SKM-1 treated with dmso at 0.1 percent for 144 hours (cell line): ENCODE measurements at regions not wholly inside any gene's neighbourhood (a gene's known extent, or its start where the extent isn't known, plus 50 kb on each side); places are given as distances from the start of the nearest gene placed in this dataset.

Source experiments
- DNase-seq: peaks from one replicate; lab custom pipeline; 2025; ENCODE audit not compliant: unreplicated experiment; lab: John Stamatoyannopoulos, UW

DNA sequence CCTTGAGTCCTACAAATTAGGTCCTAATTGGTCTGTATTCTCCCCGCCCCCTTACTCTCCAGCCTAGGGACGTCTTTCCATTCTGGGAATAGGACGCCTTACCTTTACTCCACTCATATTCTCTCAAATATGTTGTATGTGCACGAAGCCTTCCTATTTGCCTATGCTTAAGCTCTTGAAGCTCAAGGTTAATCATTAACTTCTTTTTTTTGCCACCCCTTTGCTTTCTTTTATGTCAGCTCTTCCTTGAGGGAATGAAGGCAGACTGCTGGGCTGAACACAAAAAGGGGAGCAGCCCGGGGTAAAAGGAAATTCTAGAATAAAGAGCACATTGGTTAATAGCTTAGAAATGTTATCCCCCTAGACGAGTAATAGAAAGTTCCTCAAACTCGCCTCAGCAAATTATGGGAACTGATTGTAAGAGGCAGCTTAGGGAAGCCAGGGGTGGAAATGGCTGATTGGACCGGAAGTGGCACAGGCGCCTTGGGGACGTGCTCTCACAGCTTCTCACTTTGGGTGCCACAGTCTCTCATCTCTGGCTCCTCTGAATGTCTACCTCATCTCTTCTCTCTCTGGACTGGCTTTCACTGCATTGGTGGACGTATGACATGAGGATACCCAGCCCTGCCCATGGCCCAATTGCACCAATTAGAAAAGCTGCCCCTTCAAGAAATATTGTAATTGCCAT lies 122.3 kb upstream of the IL12B start:
- peak; percentile 20 for DNase-seq

DNA sequence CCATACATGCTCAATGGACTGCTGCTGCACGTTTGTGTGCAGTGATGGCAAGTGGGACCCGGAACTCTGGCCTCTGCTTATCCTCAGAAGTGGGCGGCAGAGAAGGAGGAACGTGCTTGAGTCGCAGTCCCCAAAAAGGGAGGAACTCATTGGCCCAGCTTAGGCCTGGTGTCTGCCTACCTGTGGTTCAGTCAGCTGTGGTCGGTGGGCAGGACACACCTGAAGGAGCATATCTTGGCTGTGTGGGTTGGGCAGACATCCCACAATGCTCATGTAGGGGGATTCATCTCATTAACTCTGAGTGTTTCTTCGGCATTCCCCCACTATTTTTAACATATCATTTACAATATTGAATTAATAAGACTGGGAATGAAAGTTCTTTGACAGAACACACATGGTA lies 122.9 kb upstream of the IL12B start:
- DNase-seq, result no peak

DNA sequence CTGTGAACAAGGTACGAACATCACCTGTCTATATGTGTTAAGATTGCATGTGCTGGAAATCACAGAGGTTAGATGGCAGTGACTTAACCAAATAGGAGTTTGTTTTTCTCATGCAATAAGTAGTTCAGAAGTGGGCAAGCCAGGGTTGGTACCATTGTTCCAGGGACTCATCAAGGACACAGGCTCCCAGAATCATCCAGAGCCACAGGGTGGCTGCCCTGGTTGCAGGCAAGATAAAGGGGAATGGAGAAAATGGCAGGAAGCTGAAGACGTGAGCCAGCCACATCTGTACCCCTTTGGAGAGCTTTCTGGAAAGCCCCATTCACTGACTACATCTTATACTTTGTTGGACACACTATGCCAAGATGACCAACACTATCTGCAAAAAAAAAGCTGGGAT lies 126.0 kb upstream of the IL12B start:
- no peak for DNase-seq

DNA sequence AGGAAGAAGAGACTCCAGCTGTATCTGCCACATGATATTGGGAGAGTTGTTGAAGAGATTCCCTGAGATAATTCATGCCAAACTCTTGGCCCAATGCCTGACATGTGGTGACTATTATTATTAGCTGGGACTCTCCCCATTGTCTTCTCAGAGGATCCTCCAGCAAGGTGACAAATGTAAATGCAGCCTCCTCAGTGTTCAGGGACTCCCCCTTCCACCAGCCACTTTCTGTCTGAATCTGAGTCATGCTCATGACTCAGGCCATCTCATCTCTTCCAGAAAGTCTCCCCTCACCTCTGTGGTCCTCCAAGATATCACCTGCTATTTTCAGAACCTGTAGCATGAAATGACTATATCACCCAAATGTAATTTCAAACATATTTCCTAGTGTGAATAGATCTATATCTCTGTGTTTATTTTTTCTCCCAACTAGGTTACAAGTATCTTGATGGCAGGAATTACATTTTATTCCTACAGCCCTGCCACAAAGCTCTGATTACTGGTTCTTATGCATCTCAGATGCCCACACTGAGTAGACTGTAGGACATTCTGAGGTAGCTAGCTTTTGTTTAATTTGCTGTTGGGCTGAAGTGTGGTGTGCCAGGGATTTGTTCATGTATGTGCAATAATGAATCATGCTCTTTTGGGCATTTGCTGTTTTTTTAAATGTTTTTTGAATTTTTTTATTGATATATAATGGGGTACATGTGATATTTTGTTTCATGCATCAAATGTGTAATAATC lies 126.6 kb upstream of the IL12B start:
- no peak for DNase-seq

DNA sequence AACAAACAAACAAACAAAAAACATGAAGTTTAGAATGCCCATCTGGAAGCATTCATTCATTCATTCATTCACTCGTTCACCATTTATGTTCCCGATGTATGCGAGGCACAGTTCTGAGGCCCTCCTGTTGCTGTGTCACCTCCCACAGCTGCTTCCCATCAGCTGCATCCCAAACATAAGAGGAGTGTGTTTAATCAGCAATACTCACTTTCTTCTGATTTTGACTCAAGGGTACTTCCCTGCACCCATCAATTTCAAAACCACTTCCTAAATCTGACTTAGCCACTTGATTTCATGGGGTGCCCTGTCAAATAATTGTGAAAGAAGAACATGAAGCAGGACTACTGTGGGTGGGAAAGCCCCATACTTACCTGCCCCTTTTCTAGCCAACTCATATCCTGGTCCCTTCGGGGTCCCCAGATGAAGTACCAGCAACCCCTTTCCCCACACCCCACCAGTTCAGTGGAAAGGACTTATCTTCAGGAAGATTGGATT lies 128.0 kb upstream of the IL12B start:
- DNase-seq, result no peak

DNA sequence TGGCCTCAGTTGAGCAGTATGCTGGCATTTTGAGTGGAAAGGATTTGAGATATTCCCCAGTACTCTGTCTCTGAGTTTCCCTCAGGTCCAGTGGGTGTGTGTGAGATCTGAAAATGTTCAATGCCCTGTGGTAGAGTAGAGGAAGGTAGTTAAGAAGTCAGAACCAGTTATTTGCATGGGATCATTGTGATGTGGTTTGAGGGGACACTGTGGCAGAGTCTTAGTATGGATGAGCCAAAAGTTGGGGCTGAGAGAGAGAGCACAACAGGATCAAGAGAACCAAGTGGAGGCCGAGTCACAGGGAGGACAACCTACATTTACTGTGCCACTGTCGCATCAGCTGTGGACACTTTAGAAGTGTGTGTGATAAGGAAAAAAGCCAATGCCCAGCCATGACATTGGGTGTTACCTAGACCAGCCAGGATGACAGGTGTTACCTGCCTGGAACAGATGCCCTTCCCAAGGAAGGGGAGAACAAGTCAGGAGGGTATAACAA lies 128.9 kb upstream of the IL12B start:
- no peak for DNase-seq

DNA sequence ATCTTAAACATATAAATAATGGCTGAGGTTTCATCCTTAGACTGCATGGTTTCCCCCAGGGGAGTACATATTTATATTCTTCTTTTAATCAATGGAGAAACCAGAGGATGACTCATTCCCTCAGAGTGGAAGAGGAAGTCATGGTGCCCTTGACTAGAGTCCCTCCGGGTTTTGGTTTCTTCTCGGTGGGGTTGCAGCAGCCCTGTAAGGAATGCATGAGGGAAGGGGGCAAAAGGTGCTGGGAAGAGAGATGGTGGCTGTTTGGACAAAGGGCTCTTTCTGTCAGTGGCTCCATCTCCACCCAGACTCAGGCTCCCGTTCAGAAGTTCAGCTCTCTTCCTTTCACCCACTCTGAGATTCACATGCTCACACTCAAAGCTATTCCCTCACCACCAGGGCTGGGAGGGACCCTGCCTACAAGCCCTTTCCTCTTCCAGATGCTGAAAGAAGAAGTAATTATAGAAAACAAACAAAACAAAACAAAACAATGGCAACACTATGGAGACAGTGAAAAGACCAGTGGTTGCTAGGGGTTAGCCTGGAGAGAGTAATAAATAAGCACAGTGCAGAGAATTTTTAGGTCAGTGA lies 129.8 kb upstream of the IL12B start:
- peak; percentile 46 for DNase-seq

DNA sequence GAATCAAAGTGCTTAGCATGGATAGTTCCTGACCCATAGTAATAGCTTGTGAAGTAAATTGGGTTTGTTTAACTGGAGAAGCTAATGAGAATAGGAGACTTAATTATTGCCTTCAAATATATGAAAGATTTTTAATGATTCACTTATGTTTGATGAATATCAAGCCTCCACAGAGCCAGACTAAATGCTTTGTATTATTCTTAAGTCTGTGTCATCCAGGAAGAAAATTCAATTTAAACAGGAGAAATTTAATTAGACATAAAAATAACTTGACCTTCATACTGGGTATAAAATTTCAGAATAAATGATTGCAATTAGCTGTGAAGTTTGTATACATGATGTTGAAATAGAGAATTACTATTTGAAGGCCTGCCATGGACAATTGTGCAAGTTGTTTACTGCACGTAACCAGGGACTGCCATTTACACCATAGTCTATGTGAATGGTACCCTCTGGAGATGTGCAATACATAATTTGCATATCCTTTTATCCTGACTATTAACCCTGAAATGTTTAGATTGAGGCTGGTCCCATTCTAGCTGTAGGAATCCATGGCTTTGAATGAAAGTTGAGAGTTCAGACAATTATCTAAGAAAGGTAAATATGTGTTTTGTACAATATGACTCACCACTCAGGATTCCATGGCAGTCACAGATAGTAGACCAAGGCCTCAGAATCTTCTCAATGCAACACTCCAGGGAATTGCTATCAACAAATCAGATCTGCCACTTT lies 133.5 kb upstream of the IL12B start:
- DNase-seq, result no peak

DNA sequence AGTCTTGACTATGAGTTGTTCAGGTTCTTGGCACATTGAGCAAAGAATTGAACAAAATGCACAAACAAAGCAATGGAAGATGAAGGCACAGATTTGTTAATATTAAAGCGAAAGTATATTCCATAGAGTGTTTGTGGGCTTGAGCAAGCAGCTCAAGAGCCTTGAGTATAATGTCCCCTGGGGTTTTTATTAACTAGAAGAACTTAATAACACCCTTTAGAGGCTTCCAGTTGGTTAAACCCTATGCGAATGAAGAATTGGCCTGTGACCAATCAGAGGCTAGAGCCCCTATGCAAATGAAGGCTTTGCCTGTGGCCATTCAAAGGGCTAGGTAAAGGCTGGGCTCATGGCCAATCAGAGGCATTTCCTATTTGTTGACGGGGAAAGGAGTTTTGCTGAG lies 135.3 kb upstream of the IL12B start:
- DNase-seq, result no peak

DNA sequence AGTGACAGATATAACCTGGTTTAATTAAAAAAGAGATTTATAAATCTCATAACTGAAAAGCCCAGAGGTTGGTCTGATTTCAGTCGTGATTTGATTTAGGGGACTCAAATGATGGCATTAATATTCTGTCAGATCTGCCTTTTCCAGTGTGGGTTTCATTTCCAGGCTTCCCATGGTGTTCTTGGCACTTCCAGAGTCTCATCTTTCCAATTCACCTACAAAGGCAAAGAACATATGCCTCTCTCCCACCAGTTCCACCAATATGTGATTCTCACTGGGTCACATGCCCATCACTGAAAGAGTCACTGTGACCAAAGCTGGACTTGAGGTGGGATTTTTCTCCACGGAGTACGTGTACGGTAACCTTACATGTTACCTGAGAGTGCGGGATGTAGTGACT lies 137.4 kb upstream of the IL12B start:
- DNase-seq, result no peak

DNA sequence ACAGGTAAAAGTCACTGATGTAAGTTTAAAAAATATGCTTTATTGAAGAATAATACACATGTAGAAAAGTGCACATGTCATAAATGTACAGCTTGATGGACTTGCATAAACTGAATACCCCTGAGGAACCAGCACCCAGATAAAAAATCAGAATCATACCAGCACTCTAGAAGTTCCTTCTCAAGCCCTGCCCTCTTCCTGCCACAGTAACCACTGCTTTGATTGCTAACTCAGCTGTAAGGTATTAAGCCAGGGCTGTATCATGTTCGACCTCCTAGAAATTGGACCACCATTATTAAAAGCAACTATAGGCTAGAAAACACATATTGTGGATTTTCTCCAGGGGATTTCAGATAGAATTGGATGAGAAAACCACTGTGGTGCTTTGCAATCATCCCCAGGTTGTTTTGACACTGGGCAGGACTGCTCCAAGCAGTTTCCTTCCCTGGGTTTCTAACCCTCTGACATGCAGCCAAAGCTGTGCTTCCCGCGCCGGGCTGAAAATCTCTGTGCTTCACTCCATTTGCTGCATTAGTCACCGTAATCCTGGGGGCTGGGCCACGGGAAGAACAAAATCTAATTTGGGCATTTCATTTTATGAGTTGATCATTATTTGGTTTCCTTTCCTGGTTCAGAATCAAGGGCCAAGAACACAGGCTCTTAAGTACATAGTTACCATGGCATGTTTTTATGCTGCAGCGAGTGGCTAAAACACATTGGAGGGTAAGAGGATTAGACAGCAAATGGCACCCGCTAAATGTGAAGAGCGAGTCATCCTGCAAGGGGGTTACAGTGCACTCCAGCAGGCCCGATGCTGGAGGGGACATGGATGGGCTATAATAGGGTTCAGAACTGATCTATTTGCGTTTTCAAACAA lies 139.4 kb upstream of the IL12B start:
- no peak for DNase-seq

DNA sequence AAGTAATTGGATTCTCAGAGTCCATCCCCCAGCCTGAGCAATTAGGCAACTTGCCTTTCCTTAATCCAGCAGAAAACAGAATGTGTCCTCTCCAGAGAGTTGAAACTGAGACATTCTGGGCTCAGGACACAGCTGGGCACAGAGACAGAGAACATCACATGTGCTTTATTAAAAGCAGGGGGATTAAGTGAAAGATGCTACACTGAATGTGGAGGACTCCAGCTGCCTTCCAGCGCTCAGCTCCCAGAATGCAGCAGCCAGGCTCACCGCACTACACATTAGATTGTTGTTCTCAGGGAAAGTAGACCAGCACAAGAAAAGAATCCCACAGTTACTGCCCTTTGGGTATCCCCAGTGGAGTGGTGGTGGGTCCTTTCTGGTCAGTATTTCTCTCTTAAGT lies 141.6 kb upstream of the IL12B start:
- no peak for DNase-seq

DNA sequence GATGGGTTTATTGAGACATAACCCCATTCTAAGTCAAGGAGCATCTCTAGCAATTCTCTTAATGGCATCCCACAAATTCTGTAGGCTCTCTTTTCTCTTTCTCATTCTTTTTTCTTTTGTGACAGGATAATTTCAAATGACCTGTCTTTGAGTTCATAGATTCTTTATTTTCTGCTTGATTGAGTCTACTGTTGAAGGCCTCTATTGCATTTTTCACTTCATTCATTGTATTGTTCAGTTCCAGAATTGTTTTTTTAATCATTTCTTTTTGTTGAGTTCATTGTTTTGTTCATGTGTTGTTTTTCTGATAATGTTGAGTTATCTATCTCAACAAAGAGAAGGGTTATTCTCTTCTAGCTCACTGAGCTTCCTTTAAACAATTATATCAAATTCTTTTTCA lies 144.7 kb upstream of the IL12B start:
- DNase-seq, result no peak

DNA sequence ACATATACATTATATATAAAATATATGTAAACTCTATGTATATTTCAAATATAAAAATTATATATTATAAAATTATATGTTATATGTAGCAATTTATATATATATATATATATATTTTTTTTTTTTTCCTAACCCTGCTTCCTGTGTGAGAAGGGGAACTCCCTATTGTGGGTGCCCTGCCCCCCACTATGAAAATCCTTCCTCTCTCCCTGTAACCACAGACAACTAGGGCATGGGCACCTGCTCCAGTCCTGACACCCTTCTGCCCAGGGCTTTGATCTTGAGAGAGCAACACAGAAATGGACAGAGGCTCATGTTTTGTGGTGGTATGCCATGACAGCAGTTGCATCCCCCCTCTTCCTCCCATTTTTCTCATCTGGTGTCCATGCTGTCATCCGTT lies 148.7 kb upstream of the IL12B start:
- peak; percentile 36 for DNase-seq

DNA sequence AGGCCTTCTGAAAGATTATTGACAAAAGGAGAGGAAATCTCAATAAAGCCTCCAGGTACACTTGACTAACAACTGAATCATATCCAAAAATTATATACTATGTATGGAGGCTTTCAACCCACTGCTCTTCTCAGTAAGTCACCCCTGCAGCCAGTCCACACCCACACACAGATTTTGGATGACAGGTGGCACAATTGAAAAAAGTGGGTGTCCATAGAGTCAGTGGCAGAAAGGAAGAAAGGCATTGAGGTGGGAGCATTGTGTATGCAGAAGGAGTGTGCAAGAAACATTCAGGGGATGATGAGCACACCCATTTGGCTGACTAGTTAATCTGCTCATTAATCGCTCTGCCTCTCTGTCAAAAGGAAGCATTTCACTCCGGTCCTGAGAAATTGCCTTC lies 150.6 kb upstream of the IL12B start:
- no peak for DNase-seq

DNA sequence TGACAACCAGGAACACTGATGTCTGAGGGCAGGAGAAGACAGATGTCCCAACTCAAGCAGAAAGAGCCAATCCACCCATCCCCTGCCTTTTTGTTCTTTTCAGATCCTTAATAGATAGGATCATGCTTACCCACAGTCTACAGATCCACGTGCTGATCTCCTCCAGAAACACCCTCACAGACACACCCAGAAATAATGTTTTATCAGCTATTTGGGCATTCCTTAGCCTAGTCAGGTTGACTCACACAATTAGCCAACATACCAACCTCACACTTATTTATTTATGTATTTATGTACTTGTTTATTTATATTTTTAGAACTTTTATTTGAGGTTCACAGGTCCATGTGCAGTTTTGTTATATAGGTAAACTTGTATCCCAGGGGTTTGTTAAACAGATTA lies 151.5 kb upstream of the IL12B start:
- DNase-seq, result no peak

DNA sequence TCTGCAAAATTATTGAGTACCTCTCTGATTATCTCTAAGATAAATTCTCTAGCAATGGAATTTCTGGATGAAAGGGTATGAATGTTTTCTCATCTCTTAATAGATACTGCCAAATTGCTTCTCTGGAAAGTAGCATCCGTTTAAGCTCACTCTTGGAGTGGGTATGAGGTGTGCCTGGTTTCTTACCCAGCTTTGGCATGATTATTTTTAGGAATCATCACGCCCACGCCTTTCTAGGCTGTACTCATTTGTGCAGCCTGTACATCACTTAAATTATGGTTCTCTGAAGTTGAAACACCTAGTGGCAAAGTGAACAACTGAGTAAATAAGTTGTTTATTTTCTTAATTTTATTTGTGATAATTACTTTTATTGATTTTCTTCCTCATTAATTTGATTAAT lies 156.5 kb upstream of the IL12B start:
- DNase-seq, result no peak

DNA sequence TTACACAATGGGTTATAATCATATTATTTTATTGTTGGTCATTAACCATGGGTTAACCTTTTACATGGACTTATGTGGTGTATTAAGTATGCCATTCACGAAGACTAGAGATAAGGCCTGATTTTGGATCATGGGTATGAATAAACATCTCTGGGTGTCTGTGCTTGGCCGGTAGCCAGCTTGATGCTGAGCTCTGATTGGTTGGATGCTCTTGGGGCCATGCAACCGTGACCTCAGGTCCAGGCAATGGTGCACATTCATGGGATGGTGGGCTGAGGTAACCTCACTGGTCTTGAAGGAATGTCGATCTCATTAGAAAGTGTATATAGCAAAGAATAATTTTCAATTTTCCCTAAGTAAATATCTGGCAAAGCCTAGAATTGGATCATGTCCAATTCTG lies 158.2 kb upstream of the IL12B start:
- no peak for DNase-seq

DNA sequence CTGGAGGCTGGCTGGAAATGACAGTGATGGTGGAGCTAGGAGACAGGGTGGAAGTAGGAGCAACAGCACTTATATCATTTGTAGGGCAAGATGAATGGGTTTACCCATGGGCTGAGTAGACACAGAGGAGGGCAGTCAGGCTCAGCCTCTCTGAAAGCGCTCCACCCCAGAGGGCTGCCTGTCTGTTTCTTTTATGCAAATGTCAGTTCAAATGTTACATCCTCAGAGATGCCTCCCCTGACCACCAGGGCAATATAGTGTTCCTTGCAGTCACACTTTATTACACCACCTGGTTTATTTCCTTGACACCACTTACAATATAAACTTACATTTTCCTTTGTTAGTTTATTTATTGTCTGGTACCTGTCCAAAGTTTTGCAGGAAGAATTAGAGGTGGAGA lies 159.5 kb upstream of the IL12B start:
- DNase-seq, result no peak

DNA sequence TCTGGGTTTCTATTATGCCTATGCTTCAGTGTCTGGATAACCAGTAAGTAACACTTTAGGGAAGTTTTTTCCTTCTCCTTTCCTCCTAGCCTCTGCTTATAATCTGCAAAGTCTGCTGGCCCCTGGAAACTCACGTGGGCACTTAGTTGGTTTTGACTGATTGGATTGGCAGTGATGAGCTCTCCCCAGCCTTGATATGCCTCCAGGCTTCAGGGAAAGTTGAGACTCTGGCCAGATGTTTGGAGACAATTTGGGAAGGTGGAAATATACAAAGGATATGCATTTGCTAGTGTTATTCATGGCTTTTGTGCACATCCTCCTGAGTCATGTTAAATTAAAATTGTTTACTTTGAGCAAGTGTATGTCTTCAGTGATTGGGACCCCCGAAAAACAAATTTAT lies 160.2 kb upstream of the IL12B start:
- no peak for DNase-seq

DNA sequence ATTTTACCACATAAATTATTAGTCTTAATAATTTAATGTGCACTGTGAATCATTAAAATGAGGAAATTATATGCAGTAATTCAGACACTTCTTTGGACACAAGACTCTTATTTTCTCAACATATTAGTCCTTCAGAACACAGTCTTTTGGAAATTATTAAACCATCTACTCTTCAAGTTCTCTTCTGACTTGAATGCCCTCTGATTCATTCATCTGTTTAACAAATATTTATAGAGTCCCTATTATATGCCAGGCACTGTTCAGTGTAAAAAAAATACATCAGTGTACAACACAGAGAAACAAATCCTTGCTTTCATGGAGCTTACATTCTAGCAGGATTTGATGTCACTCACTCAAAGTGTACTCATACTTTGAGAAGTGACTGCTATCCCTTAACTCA lies 163.4 kb upstream of the IL12B start:
- no peak for DNase-seq
